GM12878 (cell line): ENCODE measurements at regions not wholly inside any gene's neighbourhood (a gene's known extent, or its start where the extent isn't known, plus 50 kb on each side); places are given as distances from the start of the nearest gene placed in this dataset.

Experiments
- ATAC-seq: fragments of 200-7000 bp; cut with Tn5 transposase; 3 replicates; pipeline ENCODE4 v1.9.1; 2020; ENCODE audit warnings: mild to moderate bottlenecking, moderate library complexity
- BruUV-seq: library from RNA; stranded (reverse); fragments of 400-500 nt; replicated peaks from 2 replicates; lab custom pipeline; 2021; lab: Mats Ljungman, UMichigan
- CTCF ChIA-PET: fragments of 300-600 bp; sonication (Branson Sonifier 250); formaldehyde crosslinking; extraction: SDS; loops from one replicate; lab custom pipeline; 2021; ENCODE audit warnings: inconsistent platforms; lab: Yijun Ruan, JAX
- POLR2A ChIA-PET: fragments of 350-600 bp; formaldehyde crosslinking; extraction: SDS; loops from one replicate; lab custom pipeline; 2021; ENCODE audit warnings: inconsistent platforms; lab: Charles Lee
- RAD21 ChIA-PET: fragments of 300-600 bp; sonication (Branson Sonifier 250); formaldehyde crosslinking; loops from one replicate; lab custom pipeline; 2023; ENCODE audit warnings: antibody characterized with exemption; ENCODE audit not compliant: unreplicated experiment; lab: Charles Lee
- SMC1A ChIA-PET: fragments of 300-600 bp; sonication (Branson Sonifier 250); formaldehyde crosslinking; loops from one replicate; lab custom pipeline; 2023; ENCODE audit not compliant: unreplicated experiment, uncharacterized antibody; lab: Charles Lee
- DNase-seq: peaks from one replicate; pipeline ENCODE4 v3.0.0-alpha.2; 2011; ENCODE audit warnings: low read depth, low spot score
- FAIRE-seq: peaks from 3 replicates; lab custom pipeline; 2011; peaks lifted over from hg19 to GRCh38; lab: Jason Lieb, UNC
- H2AFZ ChIP-seq: 2 replicates; pipeline ENCODE4 v1.6.0; 2011; ENCODE audit warnings: low read depth, low read length, control low read depth; ENCODE audit not compliant: control insufficient read depth
- H3K27ac ChIP-seq: 2 replicates; pipeline ENCODE4 v1.5.1; 2011; ENCODE audit warnings: control low read depth; ENCODE audit not compliant: control insufficient read depth, insufficient read depth
- H3K27me3 ChIP-seq, 2 experiments: replicated peaks in 1 of 2; 2 replicates each; pipeline versions ENCODE4 v1.6.0 to v1.6.1; 2011; ENCODE audit warnings: low read length in 1 of 2; ENCODE audit not compliant: control insufficient read depth in 2 of 2, insufficient read depth in 2 of 2
- H3K36me3 ChIP-seq, 2 experiments: 2 replicates each; pipeline ENCODE4 v1.5.1; 2011; ENCODE audit warnings: low read length in 1 of 2; ENCODE audit not compliant: control insufficient read depth in 2 of 2, insufficient read depth in 2 of 2
- H3K4me1 ChIP-seq: 2 replicates; pipeline ENCODE4 v1.6.1; 2011; ENCODE audit warnings: mild to moderate bottlenecking, low read length, moderate library complexity, mixed read lengths; ENCODE audit not compliant: control insufficient read depth, insufficient read depth
- H3K4me2 ChIP-seq: 2 replicates; pipeline ENCODE4 v1.6.0; 2011; ENCODE audit warnings: control low read depth; ENCODE audit not compliant: control insufficient read depth, insufficient read depth
- H3K4me3 ChIP-seq: fragments of 200-600 bp; sonication (generic); 2 replicates; pipeline ENCODE4 v1.5.1; 2016
- H3K79me2 ChIP-seq: 2 replicates; pipeline ENCODE4 v1.6.0; 2011; ENCODE audit warnings: low read length; ENCODE audit not compliant: control insufficient read depth, insufficient read depth
- H3K9ac ChIP-seq: 2 replicates; pipeline ENCODE4 v1.8.0; 2011; ENCODE audit warnings: low read length, control low read depth, mixed read lengths; ENCODE audit not compliant: control insufficient read depth, insufficient read depth
- H3K9me3 ChIP-seq: replicated peaks from 3 replicates; pipeline ENCODE4 v1.5.1; 2011; ENCODE audit warnings: mild to moderate bottlenecking, low read length; ENCODE audit not compliant: control insufficient read depth, insufficient read depth
- H4K20me1 ChIP-seq: 2 replicates; pipeline ENCODE4 v1.6.0; 2011; ENCODE audit not compliant: control insufficient read depth, insufficient read depth
- POLR2AphosphoS5 ChIP-seq: IDR thresholded peaks from 2 replicates; pipeline ENCODE4 v1.6.1; 2011; ENCODE audit warnings: mild to moderate bottlenecking, low read length, inconsistent platforms
- ZZZ3 ChIP-seq: IDR thresholded peaks from 2 replicates; pipeline ENCODE4 v1.6.1; 2011; ENCODE audit warnings: low read depth; ENCODE audit not compliant: control insufficient read depth, insufficient read length
- WGBS: methylation state at CpG from one replicate; pipeline ENCODE4 v1.1.6; 2016; ENCODE audit warnings: low lambda C conversion rate; ENCODE audit not compliant: insufficient replicate concordance, insufficient coverage; ENCODE audit errors: missing lambda C conversion rate; 5-methylcytosine and 5-hydroxymethylcytosine counted together
- in situ Hi-C: fragments of 300-500 bp; cut with MboI; formaldehyde crosslinking; loops from 9 replicates; pipeline ENCODE4 v1.14.3; 2018; ENCODE audit warnings: mixed read lengths
- intact Hi-C: fragments of 100-400 bp; cut with micrococcal nuclease; formaldehyde crosslinking; loops from one replicate; pipeline ENCODE4 v1.14.2; 2022; ENCODE audit not compliant: unreplicated experiment
- TF ChIP-seq, protein P1 (sequence below): fragments of 450-650 bp; conservative IDR thresholded peaks from 2 replicates; pipeline ENCODE4 v1.6.1; 2017; ENCODE audit warnings: mild to moderate bottlenecking, moderate library complexity

DNA sequence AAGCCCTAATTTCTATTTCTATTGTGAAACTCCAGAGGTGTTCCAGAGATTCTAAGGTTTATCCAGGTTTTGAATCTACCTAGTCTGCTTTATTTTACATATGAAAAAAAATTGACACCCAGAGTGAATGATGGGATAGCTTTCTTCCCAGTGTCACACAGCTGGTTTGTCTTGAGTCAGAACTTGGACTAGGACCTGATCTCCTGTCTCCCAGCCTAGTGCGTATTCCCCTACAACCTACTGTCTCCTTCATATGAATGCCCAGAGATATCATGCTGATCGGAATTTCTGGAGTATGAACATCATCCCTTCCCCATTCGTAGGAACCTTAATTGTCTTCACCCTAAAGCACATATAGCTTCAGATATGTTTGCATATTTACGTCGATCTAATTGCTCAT is 524.2 kb downstream of the SPATA31D1 start (continued):
- TF ChIP-seq ZZZ3 = no peak
- TF ChIP-seq POLR2AphosphoS5 = no peak

GRCh38 chr9:82513242-82513751 is 524.7 kb downstream of the SPATA31D1 start:
- H3K9ac ChIP-seq = no peak overlapping the region
- ATAC-seq (no peak), FAIRE-seq (no peak), DNase-seq (no peak)
- H3K27ac ChIP-seq = no peak overlapping the region
- ChIA-PET RAD21 (no interaction called here), POLR2A (no interaction called here), CTCF (no interaction called here), SMC1A (no interaction called here)
- H3K79me2 ChIP-seq = no peaks in the 10 kb centered on the region
- H3K4me3 ChIP-seq = no peak overlapping the region
- no peaks in the 10 kb centered on the region for H3K9me3 ChIP-seq
- H3K4me1 ChIP-seq = no peaks in the 10 kb centered on the region
- TF ChIP-seq, protein P1, sequence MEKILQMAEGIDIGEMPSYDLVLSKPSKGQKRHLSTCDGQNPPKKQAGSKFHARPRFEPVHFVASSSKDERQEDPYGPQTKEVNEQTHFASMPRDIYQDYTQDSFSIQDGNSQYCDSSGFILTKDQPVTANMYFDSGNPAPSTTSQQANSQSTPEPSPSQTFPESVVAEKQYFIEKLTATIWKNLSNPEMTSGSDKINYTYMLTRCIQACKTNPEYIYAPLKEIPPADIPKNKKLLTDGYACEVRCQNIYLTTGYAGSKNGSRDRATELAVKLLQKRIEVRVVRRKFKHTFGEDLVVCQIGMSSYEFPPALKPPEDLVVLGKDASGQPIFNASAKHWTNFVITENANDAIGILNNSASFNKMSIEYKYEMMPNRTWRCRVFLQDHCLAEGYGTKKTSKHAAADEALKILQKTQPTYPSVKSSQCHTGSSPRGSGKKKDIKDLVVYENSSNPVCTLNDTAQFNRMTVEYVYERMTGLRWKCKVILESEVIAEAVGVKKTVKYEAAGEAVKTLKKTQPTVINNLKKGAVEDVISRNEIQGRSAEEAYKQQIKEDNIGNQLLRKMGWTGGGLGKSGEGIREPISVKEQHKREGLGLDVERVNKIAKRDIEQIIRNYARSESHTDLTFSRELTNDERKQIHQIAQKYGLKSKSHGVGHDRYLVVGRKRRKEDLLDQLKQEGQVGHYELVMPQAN = no peak
- intact Hi-C loops (no loop called here), in situ Hi-C loops (loop anchor here (5.0 kb wide), 1 partner anchor 51 kb away; no protein-coding TSS in a partner anchor)
- H3K27me3 ChIP-seq = no peaks in the 10 kb centered on the region
- no peak overlapping the region for H3K4me2 ChIP-seq
- H4K20me1 ChIP-seq = no peaks in the 10 kb centered on the region
- no TSS peak for BruUV-seq
- 14% methylated on average over 5 of the region's 5 CpGs for WGBS
- H2AFZ ChIP-seq = no peak overlapping the region
- no peaks in the 10 kb centered on the region for H3K36me3 ChIP-seq
